GM19239 (cell line): ENCODE measurements at regions not wholly inside any gene's neighbourhood (a gene's known extent, or its start where the extent isn't known, plus 50 kb on each side); places are given as distances from the start of the nearest gene placed in this dataset.

Experiments used
- DNase-seq: peaks from one replicate; pipeline ENCODE4 v3.0.0; 2011; ENCODE audit warnings: low spot score; ENCODE audit not compliant: insufficient read length
- FAIRE-seq: peaks from 2 replicates; lab custom pipeline; 2011; peaks lifted over from hg19 to GRCh38; lab: Jason Lieb, UNC

GRCh38 chr4:157978680-157979361, 194.0 kb downstream of the GASK1B start:
- FAIRE-seq (peak; percentile 82), DNase-seq (peak; percentile 12)

DNA sequence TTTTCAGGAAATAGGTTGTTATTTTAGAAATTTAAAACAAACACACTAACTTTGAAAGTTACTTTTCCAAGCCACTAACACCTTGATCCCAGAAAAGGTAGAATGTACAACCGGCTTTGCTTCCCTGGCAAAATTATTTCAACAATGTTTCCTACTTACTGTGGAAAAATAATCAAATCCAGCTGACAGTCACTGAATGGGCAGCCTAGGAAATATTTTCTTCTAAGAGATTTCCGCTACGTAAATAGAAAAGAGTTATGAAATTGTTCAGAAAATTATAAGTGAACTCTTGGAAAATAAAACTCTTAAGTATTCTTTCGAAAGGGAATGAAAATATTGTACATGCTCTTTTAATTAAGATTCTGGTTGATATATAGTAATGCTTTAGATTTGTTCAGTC, 195.7 kb downstream of the GASK1B start:
- FAIRE-seq, result no peak
- DNase-seq, result no peak

DNA sequence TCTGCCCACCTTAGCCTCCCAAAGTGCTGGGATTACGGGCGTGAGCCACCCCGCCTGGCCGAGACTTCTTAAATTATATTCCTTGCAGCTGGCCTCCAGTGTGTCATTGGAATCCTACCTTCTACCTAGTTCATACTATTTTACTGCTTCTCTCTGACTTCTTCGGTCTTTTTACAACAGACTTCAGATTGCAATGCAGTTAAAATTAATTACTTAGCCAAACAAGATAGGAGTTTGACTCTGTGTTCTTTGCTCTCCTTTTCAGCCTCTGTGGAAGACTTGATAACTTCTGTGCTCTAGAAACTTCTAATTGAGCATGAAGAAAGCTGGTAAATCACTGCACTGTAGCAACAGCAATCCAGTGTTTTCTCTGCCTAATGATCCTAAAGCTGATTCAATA, 199.5 kb downstream of the GASK1B start:
- DNase-seq (no peak), FAIRE-seq (no peak)

GRCh38 chr4:157964463-157964862, 208.4 kb downstream of the GASK1B start:
- FAIRE-seq, result no peak
- DNase-seq, result no peak

DNA sequence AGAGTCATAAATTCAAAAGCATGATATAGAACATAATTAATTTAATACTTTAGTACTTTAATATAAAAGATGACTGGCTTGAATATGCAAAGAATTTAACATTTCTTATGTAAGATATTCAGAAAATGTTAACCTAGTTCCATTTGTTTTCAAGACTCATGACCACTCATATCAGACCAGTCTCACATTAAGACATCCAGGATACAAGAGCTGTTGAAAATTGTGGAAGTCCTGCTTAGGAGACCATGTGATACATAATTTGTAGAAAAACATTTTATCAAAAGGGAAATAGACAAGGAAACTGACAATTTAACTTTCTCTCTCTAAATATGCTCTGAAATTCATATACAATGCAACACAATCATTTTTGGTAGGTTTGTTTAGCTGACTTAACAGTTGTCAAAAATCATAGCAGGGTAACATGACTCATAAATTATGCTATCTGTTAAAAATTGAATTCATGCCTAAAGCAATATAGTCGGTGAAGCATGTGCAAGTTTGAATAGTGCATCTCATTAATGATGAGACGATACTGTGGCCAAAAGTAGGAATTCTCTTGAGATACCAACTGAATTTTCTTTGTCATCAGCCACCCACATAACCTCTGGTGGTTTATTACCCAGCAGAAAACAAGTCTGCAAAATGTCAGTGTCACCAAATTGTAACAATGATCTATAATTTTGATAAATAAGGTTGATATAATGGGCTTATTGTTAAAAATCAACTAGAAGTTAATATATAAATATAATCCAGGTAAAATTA, 211.4 kb downstream of the GASK1B start:
- DNase-seq (no peak), FAIRE-seq (no peak)

- FAIRE-seq, result no peak
- no peak for DNase-seq
These were observed 214.9 kb downstream of the GASK1B start for GRCh38 chr4:157957905-157958304.

GRCh38 chr4:157942017-157942416, 230.8 kb downstream of the GASK1B start:
- DNase-seq (no peak), FAIRE-seq (no peak)

- FAIRE-seq (no peak), DNase-seq (no peak)
These were observed 238.7 kb downstream of the GASK1B start for GRCh38 chr4:157934151-157934550.

DNA sequence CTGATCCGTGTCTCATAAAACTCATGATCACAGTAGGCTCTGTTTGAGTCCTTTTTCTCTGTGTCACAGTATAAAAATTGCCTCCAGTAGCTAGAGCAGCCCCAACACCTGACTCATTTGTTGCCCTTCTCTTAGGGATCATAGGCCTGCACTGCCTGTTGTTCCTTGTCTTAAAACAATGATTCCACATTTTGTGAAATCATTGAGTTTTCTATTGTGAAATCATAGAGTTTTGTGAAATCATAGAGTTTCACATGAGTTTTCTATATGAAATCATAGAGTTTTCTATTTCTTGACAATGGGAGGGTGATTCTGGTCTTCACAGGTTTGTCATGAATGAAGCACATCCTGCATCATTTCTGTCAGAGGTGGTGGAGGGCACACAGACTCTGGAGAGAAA, 239.9 kb downstream of the GASK1B start:
- DNase-seq (no peak), FAIRE-seq (no peak)

- FAIRE-seq (no peak), DNase-seq (no peak)
These were observed 243.3 kb downstream of the GASK1B start for GRCh38 chr4:157929486-157929885.

GRCh38 chr4:157918036-157918832, 254.6 kb downstream of the GASK1B start:
- DNase-seq (no peak), FAIRE-seq (no peak)

- FAIRE-seq, result no peak
- no peak for DNase-seq
These were observed 260.6 kb downstream of the GASK1B start for GRCh38 chr4:157912212-157912611.

DNA sequence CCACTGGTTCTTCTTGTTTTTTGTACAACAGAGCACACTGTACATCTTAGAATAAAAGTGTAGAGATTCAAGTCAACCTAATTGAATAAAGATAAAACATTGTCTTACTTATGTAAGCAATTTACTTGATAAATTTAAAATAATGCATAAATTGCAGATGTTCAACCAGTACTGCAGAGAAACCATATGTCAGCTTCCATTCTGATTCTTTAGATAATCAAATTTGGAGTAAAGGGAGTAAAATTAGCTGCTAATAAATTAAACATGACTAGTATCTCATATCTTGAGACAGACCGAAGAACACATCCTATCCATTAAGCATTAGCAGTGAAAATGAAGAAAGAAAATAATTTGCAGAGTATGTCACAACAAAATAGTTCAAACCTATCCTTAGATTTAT, 261.2 kb downstream of the GASK1B start:
- DNase-seq, result no peak
- no peak for FAIRE-seq

DNA sequence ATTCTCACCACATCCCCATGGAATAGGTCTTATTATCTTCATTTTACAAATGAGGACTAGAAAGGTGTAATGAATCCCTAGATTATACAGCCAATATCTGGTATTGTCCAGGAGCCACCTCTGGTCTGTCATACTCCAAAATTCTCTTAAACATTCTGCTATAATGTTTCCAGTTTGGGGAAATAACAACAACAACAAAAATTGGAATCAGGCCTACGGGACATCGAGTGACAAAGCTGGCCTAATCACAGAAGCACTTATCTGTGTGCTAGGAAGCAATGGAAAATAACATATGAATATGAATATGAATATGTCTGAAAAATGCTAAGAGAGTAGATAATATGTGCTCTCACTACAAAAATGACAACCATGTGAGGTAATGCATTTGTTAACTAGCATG, 264.1 kb downstream of the GASK1B start:
- FAIRE-seq (no peak), DNase-seq (no peak)

- no peak for FAIRE-seq
- no peak for DNase-seq
These were observed 264.8 kb downstream of the GASK1B start for GRCh38 chr4:157908031-157908430.

- DNase-seq (no peak), FAIRE-seq (no peak)
These were observed 265.4 kb downstream of the GASK1B start for GRCh38 chr4:157907226-157907946.

DNA sequence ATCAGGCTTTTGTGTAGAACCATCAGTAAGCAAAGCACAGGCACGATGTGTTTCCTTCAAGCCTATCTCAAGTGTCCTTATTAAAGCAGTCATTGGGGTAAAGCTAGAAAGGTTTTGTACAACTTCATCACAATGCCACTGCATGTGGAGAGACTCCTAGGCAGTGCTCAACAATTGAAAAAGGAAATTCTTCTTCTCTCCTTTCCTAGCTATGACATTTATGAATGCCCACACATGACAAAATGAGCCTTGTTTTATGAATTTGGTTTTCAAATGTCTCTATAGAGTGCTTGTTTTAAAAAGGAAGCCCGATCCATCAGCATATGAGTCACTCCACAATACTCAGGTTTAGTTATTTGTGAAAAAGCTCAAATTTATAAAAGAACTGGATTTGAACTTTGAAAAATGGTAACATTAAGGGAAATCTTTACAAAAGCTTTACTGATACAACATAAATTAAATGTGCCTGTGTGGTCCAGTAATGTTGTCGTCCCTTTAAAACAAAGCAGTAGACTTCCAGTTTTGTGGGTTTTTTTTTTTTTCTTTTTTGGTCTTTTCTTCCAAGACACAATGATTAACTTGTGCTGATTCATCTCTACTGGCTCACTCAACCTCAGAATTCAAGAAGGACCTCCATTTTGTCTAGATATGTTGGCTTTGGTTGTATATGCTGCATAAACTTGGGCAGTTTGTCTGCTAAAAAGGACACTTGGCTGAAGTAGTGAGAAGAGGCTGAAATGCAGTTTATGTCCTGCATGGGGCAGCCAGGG, 273.8 kb downstream of the GASK1B start:
- DNase-seq (no peak), FAIRE-seq (no peak)

DNA sequence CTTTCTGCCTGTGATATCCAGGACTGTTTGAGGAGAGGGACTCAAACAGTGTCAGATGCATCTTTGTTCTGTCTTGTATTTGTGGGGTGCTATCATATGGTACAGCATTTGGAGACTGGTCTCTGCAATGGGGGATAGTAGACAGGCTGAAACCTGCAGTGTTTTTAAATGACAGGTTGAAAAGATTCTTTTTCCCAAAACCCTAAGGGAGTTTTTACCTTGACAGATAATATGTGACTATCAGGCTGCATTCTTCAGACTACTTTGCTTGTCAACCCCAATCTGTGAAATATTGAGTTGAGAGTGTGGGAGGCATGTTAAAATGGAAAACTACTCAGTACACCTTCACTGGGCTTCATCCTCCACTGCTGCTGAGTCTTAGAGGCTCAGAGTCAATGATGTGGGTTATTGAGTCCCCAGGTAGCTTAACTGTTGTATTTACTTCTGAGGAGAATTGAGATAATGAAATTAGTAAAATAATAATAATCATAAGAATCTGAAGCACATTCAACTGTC, 274.9 kb downstream of the GASK1B start:
- no peak for DNase-seq
- no peak for FAIRE-seq

DNA sequence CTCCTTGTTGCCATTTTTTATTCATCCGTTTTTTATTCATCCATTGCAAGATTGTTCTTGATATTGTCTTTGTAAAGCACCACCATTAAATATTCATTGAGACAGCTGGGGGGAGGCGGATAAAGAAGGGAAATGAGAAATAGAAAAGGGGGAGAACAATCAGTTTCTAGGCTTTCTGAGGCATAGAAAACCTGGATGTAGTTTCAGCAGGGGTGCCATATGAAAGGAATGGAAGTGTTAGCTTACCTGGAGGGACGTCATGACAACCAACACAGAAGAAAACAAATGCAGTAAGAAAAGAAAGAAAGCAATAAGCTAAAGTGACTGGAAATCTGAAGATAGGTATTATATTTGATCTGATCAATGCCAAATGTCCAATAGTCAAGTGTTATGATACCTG, 276.1 kb downstream of the GASK1B start:
- FAIRE-seq, result no peak

DNA sequence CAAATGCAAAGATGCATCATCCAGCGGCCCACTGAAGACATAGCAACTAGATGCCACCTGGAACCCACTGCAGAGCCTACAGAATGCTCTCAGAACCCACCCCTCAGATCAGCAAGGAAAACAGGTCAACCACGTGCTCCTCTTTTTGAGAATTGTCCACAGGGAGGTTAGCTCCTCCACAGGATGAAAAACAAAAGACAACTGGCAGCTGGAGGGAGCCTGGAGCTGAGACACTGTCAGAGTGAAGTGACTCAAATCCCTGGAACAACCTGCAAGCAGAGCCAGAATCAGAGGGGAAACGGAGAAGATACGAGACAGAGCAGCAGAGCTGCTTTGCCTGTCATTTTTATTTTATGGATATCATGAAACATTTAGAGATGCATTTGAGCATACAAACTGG, 277.6 kb downstream of the GASK1B start:
- no peak for FAIRE-seq
- DNase-seq, result no peak

More for the DNA sequence above, 276.1 kb downstream of the GASK1B start:
- no peak for DNase-seq
